GM19240 (cell line): ENCODE measurements at regions not wholly inside any gene's neighbourhood (a gene's known extent, or its start where the extent isn't known, plus 50 kb on each side); places are given as distances from the start of the nearest gene placed in this dataset.

Source experiments
- DNase-seq: peaks from one replicate; pipeline ENCODE4 v3.0.0; 2011; ENCODE audit warnings: low spot score; ENCODE audit not compliant: insufficient read length

DNA sequence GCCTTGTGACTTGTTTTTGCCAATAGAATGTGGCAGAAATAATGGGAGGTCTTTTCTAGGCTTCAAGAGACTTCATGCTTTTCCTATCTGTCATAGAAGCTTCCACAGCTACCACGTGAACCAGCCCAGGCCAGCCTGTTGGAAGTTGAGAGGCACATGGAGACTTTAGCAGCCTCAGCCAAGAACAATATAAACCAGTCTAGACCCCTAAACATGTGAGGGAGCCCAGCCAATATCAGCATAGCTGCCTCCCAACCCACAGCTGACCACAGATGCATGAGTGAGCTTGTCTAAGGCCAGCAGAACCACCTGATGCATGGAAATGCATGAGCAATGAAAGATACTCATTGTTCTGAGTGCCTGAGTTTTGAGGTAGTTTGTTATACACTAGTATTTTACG is 540.7 kb upstream of the BTBD3 start:
- no peak for DNase-seq

DNA sequence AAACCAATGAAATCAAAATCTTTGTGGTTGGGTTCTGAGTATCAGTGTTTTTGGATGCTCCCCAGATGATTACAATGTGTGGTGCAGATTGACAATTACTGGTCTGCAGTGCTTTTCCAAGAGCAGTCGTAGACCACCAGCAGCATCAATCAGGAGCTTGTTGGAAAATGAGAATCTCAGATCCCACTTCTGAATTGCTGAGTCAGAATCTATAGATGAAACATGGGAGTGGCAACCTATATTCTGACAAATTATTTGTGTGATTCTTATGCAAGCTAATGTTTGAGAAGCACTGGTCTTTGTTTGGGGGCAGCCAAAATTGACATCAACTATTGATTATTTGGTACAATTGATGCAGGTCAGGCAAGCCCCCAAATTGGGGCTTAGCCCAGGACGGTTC is 539.9 kb upstream of the BTBD3 start:
- no peak for DNase-seq

DNA sequence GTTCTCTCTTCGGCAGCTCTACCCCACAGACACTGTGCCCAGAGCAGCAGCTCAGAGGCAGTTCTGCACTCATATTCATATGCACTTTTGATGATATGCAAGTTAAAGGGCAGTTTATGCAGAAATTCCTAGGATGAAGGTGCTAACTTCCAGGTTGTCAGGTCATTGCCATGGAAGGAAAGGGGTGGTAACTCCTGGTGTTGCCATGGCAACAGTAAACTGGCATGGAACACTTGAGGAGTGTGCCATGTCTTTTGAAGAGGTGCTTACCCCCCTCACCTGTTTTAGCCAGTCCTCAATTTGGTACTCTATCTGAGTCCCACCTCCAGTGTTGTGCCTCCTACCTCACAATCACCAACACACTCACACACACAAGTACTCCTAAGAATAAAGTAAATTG is 539.4 kb upstream of the BTBD3 start:
- DNase-seq: no peak

DNA sequence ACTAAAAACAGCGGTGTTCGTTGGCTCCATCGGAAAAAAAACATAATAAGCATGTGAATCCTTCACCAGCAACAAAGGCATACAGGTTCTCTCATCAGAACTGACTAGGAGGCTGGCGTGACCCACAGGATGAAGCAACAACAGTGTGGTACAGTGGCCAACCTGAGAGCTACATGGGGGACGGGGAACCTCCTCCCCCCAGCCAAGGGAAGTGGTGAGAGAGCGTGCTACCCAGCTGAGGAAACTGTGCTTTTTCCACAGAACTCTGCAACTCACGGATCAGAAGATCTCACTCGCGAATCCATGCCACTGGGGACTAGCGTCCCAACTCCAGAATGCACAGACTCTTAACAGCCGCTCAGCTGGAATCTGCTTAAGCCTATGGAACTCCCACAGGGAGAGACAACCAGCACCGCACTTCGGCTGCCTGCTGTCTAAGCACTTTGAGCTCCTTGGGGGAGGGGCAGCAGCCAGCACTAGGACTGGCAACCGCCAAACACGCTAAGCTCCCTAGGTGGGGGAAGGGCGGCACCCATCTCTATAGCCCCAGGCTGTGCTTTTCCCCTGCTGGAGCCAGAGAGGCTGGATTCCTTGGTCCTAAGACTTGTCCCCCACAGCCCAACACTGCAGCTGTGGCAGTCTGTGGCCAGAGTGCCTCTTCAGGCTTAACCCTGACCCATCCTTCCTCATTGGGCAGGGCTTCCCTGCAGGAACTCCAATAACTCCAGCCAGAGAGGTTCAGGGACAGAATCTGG is 538.3 kb upstream of the BTBD3 start:
- DNase-seq: no peak

DNA sequence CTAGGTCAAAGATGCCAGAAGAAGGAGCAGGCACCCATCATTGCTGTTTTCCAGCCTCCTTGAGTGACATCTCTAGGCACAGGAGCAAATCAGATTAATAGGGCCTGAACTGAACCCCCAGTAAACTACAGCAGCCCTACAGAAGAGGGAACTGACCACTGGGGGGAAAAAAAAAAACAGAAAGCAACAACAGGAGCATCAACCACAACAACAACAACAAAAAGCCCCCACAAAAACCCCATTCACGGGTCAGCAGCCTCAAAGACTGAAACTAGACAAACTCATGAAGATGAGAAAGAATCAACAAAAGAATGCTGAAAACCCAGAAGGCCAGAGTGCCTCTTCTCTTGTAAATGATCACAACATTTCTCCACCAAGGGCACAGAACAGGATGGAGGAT is 537.4 kb upstream of the BTBD3 start:
- DNase-seq: no peak

DNA sequence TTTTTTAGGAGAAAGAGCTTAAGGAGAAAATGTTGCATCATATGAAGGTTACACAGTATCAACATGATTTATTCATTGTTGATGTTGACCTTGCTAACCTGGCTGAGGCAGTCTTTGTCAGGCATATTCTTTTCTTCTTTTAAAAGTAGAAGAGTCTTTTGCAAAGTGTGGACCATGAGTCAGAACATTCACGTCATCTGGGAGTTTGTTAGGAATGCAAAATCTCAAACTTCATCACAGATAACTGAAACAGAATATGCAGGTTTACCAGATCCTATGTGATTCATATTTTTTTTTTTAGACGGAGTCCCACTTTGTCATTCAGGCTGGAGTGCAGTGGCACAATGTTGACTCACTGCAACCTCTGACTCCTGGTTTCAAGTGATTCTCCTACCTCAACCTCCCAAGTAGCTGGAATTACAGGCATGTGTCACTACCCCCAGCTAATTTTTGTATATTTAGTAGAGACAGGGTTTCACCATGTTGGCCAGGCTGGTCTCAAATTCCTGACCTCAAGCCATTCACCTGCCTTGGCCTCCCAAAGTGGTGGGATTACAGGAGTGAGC is 530.4 kb upstream of the BTBD3 start:
- DNase-seq: no peak

DNA sequence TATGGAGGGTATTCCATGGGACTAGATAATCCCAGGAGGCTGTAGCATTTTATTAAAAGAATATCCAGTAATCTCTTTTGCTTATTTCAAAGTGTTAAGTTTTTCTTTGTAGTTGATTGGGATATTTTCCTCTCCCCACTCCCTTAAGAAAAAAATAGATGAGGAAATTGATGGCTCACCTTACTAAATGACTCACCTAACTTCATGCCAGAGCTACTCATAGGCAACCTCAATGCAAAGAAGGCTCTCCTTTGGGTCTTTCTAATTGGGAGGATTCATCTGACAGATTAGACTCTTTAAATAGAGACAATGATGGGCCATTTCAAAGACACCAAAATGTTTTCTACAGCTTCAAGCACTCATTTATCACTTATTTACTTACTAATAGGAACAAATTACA is 528.5 kb upstream of the BTBD3 start:
- no peak for DNase-seq

DNA sequence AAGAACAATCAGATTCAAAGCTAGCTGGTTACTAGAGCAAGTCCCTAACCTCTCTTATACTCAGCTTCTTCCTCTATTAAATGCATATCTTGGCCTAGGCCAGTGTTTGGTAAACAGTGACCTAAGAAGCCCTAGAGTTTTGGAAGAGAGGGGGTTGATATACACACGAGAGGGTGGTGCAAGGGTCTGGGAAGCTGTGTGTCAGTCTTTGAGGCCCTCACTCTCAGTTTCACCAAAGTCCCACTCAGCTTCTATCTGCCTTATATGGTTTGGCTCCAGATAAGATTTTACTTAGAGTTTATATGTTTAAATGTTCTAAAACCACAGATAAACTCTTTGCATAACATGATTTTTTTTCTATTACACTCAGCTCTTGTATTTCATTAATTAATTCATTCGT is 526.1 kb upstream of the BTBD3 start:
- no peak for DNase-seq

DNA sequence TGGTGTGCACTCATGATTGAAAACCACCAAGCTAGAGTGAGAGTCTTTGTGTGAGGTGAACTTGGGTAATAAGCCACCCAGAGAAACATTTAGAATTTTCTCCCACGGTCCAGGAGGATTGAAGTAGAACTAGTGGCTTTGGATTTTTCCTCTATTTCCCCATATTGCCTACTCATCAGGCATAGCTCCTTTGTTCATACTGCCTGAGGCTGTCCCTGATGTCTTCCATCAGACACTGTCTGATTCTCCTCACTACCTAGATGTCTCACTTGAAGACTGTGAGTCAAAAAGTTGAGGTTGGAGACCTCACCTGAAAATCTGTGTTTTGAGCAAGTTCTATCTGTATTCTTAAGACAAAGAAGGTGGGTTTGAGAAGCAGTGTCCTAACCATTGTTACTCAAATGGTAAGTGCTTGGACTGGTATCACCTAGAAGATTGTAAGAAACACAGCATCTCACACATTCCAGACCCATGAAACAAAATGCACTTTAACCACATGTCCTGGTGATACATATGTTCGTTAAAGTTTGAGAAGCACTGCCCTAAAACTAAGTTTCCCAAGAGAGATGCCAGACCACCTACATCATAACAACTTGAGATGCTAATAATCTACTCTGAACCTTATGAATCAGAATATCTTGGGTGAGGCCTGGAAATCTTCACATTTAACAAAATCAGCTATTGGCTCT is 523.4 kb upstream of the BTBD3 start:
- DNase-seq: no peak

DNA sequence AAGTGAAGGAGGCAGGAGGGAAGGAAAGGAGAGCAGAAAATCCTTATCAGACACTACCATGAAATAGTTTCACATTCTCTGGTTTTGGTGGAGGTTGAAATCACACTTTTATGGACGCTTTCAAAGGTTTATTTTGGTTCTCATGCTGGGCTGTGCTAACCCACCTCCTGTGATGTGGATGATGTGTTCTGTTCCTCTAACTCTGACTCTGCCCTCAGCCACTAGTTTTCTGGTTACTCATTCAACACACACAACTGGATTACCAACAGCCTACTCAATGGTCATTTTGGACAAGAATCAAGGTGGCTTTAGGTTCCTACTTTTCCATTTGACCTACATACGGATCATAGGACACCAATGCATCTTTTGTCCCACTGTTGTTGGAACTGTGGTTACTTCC is 522.1 kb upstream of the BTBD3 start:
- DNase-seq: no peak

DNA sequence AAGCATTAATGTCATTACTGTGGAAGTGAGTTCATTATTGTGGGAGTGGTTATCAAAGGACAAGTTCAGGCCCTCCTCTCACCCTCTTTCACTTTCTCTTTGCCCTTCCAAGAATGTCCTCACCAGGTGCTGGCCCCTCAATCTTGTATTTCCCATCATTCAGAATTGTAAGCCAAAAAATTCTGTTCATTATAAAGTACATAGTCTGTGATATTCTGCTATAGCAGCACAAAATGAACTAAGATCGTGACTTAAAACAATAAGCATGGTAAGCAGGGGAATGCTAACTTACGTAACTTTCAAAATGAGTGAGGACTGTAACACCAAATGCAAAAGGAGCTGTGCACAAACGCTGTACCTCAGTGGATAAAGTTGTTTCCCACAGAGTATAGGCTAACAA is 515.7 kb upstream of the BTBD3 start:
- DNase-seq: no peak

DNA sequence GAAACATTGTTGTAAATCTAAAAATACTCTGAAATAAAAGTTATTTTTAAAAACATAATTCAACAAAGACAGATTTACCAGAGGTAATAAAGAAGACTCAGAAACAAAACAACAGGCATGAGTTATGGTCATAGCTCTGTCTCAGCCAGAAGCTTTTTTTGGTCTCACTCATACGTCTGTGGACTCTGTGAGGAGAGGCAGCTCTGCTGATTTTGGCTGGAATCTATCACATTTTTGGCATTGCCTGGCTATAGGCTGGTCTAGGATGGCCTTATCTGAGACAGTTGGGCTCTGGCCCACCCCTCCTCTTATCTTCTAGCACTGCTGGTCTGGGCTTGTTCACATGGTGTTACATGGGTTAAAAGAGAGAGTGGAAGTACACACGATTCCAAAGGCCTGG is 514.0 kb upstream of the BTBD3 start:
- DNase-seq: no peak

DNA sequence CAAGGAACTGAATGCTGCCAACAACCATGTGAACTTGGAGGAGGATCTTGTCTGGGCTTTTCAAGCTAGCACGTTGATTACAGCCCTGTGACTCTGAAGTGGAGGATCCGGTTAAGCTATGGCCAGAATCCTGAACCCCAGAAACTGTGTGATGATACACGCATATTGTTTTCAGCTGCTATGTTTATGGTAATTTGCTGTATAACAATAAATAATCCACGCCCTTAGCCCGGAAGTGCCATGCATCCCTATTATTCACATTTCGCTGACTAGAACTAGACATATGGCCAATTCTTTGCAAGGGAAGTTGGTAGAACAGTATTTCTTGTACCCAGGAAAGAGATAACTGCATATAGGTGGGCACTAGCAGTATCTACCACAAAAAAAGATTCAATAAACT is 510.8 kb upstream of the BTBD3 start:
- DNase-seq: no peak

DNA sequence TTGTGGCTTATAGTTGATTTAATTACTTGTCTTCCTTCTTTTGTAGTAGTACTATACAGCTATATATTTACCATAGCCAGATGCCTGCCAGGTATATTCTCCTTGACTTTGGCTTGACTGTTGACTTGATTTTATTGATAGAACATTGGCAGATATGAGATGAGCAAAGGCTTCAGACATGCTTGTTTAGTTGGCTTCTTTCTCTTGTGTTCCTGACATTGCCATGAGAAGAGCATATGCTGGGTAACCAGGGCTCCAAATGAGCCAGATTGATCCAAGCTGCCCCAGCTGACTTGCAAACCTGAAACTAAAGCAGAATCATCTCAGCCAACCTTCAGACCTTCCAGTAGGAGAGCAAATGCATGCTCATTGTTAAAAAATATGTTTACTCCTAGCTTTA is 508.1 kb upstream of the BTBD3 start:
- DNase-seq: no peak

DNA sequence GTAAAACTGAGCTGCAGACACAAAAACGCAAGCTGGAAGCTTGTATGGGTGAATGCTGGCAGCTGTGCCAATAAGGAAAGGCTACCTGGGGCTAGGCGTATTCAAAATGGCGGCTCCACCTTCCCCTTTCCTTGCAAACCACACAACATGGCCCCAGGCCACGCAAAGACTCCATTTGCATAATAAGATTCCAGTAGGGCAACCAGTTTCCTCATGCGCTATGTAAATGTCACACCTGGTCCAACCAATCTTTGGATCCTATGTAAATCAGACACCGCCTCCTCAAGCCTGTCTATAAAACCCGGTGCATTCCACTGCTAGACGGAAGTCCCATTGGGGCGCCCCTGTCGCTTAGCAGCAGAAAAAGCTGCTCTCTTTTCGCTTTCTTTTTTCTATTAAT is 505.9 kb upstream of the BTBD3 start:
- DNase-seq: no peak

DNA sequence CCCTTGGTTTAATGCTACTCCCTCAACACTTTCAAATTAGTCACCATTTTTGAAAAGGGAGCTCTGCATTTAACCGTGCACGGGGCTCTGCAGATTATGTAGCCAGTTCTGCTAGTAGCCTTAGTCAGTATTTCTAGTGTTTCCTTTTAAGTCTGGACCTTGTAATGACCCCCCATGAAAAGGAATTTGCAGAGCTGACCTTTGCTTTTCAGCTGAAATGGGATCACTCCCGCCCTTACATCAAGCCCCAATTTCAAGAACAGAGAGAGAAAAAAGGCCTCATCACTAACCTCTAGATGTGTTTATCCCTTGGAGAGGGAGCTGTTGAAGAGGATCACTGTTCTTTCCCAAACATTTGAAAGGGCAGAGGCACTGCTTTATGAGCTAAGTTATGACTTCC is 490.7 kb upstream of the BTBD3 start:
- no peak for DNase-seq

DNA sequence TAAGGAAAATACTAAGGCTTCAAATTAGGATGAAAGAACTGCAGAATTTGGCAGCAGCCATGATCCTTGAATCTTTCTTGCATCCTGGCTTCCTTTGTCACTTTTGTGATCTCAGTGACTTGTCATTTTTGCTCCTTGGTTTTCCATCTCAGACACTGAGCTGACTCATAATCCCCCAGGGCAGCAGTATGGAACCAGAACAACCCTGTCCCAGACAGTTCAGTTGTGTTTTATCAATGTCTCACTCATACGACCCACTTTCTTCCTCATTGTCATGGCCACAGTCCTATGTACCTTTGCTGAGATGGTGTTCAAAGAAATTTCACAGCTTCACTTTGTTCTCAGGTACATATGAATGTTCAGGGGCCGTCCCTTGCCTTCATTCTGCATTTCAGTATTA is 488.5 kb upstream of the BTBD3 start:
- DNase-seq: no peak

DNA sequence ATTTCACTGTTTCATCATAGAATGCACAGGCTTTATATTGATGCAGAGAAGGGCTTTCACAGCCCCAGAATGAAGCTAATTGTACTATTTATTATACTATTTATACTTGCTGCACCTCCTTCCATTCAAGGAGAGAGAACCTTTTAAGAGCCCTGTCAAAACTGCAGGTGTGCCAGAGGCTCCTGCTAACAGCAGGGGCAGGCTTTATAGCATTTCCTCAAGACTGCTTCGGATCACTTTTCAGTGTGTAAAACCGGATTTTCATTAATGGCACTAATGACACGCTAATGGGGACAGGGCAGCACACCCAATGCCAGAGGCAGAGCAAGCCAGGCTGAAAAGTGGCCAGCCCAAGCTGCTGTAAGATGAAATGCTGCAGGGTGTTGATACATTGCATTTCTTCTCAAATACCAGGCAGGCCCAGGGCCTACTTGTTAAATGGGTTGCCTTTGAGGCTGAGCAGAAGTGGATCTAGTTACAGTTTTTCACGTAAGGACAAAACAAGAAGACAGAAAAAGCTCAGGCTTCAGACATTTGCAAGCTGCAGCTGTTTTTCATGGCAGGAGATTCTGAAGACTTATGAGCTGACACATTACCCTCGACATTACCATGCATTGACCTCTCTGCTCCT is 487.7 kb upstream of the BTBD3 start:
- no peak for DNase-seq

DNA sequence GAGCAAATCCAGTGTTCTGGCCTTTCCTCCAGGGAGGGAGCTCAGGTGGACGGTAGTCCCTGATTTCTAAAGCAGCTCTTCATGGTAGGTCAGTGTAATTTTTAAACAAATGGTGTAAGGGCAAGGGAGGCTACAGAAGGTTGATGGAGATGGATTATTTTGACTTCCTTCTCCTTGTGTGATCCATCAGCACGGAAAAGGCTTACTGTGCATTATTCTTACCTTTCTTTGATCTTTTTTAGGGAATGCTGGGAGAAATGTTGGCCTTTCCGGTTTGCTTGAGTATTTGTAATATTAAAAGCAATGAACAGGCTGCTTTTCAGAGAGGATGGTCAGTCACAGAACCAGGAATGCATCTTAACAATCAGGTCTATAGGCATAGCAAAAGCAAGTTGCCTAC is 487.0 kb upstream of the BTBD3 start:
- DNase-seq: no peak

DNA sequence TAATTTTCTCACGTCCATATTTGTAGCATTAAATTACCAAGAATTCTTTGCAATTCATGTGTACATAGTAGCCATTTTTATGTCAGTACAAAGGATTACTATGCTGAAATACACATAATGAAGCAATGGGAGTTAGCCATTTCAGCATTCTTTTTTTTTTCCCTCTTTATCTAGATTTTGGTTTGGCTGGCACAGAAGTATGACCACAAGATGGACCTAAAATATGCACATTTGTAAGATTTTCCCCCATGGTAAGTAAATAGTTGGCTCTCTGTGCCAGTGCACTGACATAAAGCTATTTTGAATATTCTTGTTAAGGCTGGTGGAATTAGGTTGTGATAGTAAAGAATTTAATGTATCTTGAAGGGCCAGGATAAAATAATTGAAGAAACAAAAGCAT is 486.1 kb upstream of the BTBD3 start:
- DNase-seq: no peak

DNA sequence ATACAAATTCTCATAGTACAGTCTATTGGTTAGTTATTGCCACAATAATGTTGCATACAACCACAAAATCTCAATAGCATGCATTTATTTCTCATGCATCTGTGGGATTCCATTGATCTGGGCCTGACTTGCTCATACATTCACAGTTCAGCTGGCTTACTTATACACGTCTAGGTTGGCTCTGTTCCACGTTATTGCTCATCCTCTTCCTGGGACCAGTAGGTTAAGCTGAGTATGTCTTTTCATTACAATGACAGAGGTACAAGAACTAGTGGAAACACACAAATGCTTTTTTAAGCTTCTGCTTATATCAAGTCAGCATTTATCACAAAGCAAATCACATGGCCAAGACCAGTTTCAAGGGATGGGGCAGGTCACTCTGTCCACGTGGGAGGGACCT is 485.3 kb upstream of the BTBD3 start:
- DNase-seq: no peak

DNA sequence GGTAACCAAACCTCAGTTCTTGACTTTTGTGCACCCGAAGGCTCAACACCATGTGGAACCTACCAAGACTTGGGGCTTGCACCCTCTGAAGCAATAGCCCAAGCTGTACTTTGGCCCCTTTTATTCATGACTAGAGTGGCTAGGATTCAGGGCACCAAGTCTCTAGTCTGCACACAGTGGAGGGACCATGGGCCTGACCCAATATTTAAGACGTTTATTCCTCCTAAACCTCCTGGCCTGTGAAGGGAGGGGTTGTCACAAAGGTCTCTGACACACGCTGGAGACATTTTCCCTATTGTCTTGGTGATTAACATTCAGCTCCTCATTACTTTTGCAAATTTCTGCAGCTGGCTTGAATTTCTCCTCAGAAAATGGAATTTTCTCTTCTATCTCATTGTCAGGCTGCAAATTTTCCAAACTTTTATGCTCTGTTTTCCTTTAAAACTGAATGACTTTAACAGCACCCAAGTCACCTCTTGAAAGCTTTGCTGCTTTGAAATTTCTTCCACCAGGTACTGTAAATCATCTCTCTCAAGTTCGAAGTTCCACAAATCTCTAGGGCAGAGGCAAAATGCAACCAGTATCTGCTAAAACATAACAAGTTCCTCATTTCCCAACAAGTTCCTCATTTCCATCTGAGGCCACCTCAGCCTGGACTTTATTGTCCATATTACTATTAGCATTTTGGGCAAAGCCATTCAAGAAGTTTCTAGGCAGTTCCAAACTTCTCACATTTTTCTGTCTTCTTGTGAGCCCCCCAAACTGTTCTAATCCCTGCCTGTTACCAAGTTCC is 481.4 kb upstream of the BTBD3 start:
- DNase-seq: no peak
